ENCODE measurements at regions not wholly inside any gene's neighbourhood (a gene's known extent, or its start where the extent isn't known, plus 50 kb on each side); places are given as distances from the start of the nearest gene placed in this dataset.

- no peak overlapping the region for H3K4me3 ChIP-seq (ENCODE audit: control insufficient read depth, low read depth, low read length)
- no peak for TF ChIP-seq CTCF (conservative IDR thresholded peaks at IDR 0.05; ENCODE audit: control insufficient read depth, insufficient read depth, low read depth, low read length)
- DNase-seq (ENCODE audit: low read depth): no peak
Observed at GRCh38 chr19:33953023-33953422, 156.4 kb downstream of the KCTD15 start.

- TF ChIP-seq CTCF (conservative IDR thresholded peaks at IDR 0.05; ENCODE audit: control insufficient read depth, insufficient read depth, low read depth, low read length): no peak
- DNase-seq (ENCODE audit: low read depth): no peak
Observed at GRCh38 chr19:33953592-33953991, 156.9 kb downstream of the KCTD15 start.

GRCh38 chr19:33954686-33955085 is 158.0 kb downstream of the KCTD15 start:
- no peak overlapping the region for H3K4me3 ChIP-seq (ENCODE audit: control insufficient read depth, low read depth, low read length)
- no peak for TF ChIP-seq CTCF (conservative IDR thresholded peaks at IDR 0.05; ENCODE audit: control insufficient read depth, insufficient read depth, low read depth, low read length)
- no peak for DNase-seq (ENCODE audit: low read depth)

More at GRCh38 chr19:33953592-33953991, 156.9 kb downstream of the KCTD15 start:
- H3K4me3 ChIP-seq (ENCODE audit: control insufficient read depth, low read depth, low read length): no peak overlapping the region

GRCh38 chr19:33956941-33957340 is 160.3 kb downstream of the KCTD15 start:
- TF ChIP-seq CTCF (conservative IDR thresholded peaks at IDR 0.05; ENCODE audit: control insufficient read depth, insufficient read depth, low read depth, low read length): no peak
- DNase-seq (ENCODE audit: low read depth): no peak
- H3K4me3 ChIP-seq (ENCODE audit: control insufficient read depth, low read depth, low read length): no peak overlapping the region

- no peak for TF ChIP-seq CTCF (conservative IDR thresholded peaks at IDR 0.05; ENCODE audit: control insufficient read depth, insufficient read depth, low read depth, low read length)
- no peak overlapping the region for H3K4me3 ChIP-seq (ENCODE audit: control insufficient read depth, low read depth, low read length)
- DNase-seq (ENCODE audit: low read depth): no peak
Observed at GRCh38 chr19:33957804-33958203, 161.1 kb downstream of the KCTD15 start.

GRCh38 chr19:33960566-33960965 is 163.9 kb downstream of the KCTD15 start:
- no peak for DNase-seq (ENCODE audit: low read depth)
- H3K4me3 ChIP-seq (ENCODE audit: control insufficient read depth, low read depth, low read length): no peak overlapping the region
- TF ChIP-seq CTCF (conservative IDR thresholded peaks at IDR 0.05; ENCODE audit: control insufficient read depth, insufficient read depth, low read depth, low read length): no peak

- H3K4me3 ChIP-seq (ENCODE audit: control insufficient read depth, low read depth, low read length): no peak overlapping the region
- TF ChIP-seq CTCF (conservative IDR thresholded peaks at IDR 0.05; ENCODE audit: control insufficient read depth, insufficient read depth, low read depth, low read length): no peak
- no peak for DNase-seq (ENCODE audit: low read depth)
Observed at GRCh38 chr19:33962161-33962560, 165.5 kb downstream of the KCTD15 start.
